PC-9 (cell line): ENCODE measurements at regions not wholly inside any gene's neighbourhood (a gene's known extent, or its start where the extent isn't known, plus 50 kb on each side); places are given as distances from the start of the nearest gene placed in this dataset.

Source experiments
- EZH2 ChIP-seq: fragments of 200-600 bp; sonication (generic); IDR thresholded peaks from 2 replicates; pipeline ENCODE4 v1.8.0; 2017; ENCODE audit warnings: antibody characterized with exemption, low read depth
- TF ChIP-seq, protein P1 (sequence below): fragments of 200-600 bp; sonication (generic); conservative IDR thresholded peaks from 2 replicates; pipeline ENCODE4 v1.6.1; 2017; ENCODE audit warnings: mixed run types, antibody characterized with exemption, mild to moderate bottlenecking, moderate library complexity

DNA sequence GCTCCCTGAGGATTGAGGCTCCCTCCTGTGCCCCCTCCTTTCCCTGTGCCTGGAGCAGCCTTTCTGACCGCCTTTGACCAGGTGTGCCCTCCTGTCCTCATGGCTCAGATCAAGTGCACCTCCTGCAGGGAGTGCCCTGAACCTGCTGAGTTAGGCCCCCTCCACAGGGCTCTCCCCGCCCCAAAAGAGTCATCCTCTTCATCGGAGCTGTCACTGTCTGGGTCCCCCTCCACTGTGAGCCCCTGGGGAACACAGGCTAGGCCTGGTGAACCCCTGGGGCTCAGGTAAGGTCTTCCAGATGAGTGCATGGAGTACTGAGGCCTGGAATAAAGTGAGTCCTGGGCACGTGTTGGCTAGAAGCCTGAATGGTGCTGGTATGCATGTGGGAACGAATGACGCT lies 173.5 kb downstream of the INHBB start:
- TF ChIP-seq, protein P1, sequence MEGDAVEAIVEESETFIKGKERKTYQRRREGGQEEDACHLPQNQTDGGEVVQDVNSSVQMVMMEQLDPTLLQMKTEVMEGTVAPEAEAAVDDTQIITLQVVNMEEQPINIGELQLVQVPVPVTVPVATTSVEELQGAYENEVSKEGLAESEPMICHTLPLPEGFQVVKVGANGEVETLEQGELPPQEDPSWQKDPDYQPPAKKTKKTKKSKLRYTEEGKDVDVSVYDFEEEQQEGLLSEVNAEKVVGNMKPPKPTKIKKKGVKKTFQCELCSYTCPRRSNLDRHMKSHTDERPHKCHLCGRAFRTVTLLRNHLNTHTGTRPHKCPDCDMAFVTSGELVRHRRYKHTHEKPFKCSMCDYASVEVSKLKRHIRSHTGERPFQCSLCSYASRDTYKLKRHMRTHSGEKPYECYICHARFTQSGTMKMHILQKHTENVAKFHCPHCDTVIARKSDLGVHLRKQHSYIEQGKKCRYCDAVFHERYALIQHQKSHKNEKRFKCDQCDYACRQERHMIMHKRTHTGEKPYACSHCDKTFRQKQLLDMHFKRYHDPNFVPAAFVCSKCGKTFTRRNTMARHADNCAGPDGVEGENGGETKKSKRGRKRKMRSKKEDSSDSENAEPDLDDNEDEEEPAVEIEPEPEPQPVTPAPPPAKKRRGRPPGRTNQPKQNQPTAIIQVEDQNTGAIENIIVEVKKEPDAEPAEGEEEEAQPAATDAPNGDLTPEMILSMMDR = no peak; the same call in 1 of the 2 replicates
- TF ChIP-seq EZH2 = no peak
